ELF-1 (cell line): ENCODE measurements at regions not wholly inside any gene's neighbourhood (a gene's known extent, or its start where the extent isn't known, plus 50 kb on each side); places are given as distances from the start of the nearest gene placed in this dataset.
"Not testable (repeated sequence)": the region's sequence is repeated elsewhere in the genome, so short reads cannot be mapped to it uniquely, and the experiment has no call there.

Experiments used
- DNase-seq: peaks from one replicate; pipeline ENCODE4 v3.0.0-alpha.2; 2016; ENCODE audit warnings: low read depth, low spot score

GRCh38 chr13:58480061-58480460 is 848.5 kb downstream of the PCDH17 start:
- DNase-seq: no peak

- no peak for DNase-seq
These were observed 856.7 kb downstream of the PCDH17 start for GRCh38 chr13:58488251-58488650.

- DNase-seq: no peak
These were observed 864.1 kb downstream of the PCDH17 start for GRCh38 chr13:58495668-58496067.

DNA sequence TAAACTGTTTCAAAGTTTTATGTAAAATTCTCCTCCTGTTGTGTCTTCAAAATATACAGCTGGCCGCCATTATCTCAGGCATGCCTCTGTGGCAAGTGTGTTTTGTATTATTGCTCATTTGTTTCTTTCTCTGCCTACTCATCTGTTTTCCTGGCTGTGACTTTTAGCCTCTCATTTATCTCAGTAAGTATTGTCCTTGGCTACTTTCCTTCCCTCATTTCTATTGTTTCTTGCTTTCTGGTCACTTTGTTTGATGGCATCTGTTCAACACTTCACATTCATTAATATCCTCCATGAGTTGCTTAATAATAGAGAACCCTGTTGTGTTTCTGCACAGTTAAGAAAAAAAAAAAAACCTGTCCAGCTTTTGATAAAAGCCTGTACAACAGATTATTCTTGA is 869.4 kb downstream of the PCDH17 start:
- DNase-seq: no peak

DNA sequence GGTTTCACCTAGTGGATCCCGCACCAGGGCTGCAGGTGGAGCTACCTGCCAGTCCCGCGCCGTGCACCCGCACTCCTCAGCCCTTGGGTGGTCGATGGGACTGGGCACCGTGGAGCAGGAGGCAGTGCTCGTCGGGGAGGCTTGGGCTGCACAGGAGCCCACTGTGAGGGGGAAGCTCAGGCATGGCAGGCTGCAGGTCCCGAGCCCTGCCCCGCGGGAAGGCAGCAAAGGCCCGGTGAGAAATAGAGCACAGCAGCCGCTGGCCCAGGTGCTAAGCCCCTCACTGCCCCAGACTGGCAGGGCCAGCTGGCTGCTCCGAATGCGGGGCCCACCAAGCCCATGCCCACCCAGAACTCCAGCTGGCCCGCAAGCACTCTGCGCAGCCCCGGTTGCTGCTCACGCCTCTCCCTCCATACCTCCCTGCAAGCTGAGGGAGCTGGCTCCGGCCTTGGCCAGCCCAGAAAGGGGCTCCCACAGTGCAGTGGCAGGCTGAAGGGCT is 872.7 kb downstream of the PCDH17 start:
- not testable (repeated sequence) for DNase-seq

DNA sequence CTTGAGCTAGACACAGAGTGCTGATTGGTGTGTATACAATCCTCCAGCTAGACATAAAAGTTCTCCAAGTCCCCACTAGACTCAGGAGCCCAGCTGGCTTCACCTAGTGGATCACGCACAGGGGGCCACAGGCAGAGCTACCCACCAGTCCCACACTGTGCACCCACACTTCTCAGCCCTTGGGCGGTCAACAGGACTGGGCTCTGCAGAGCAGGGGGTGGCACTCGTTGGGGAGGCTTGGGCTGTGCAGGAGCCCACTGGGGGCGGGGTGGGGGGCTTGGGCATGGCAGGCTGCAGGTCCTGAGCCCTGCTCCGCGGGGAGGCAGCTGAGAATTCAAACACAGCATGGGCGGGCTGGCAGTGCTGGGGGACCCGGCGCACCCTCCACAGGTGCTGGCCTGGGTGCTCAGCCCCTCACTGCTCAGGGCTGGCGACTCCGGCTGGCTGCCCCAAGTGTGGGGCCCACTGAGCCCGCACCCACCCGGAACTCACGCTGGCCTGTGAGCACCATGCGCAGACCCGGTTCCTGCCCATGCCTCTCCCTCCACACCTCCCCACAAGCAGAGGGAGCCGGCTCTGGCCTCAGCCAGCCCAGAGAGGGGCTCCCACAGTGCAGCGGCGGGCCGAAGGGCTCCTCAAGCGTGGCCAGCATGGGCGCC is 873.8 kb downstream of the PCDH17 start:
- DNase-seq: not testable (repeated sequence)

GRCh38 chr13:58528351-58528750 is 896.8 kb downstream of the PCDH17 start:
- DNase-seq: no peak

GRCh38 chr13:58531614-58532013 is 900.1 kb downstream of the PCDH17 start:
- no peak for DNase-seq

DNA sequence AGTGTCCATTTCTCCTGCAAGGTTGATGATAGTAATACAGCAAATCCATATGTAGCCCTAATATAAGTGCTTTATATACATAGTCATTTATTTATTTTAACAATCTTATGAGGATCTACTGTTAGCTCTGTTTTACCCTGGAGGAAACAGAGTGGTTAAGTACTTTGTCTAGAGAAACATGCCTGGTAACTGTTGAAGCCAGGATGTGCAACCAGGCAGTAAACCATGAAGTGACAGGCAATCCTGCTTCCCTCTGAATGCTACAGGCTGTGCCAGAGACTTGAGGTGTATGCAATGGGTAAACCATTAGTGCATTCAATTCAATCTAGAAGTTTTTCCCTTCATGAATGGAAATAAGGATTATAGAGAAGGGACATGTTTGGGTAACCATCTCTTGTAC is 911.0 kb downstream of the PCDH17 start:
- no peak for DNase-seq

DNA sequence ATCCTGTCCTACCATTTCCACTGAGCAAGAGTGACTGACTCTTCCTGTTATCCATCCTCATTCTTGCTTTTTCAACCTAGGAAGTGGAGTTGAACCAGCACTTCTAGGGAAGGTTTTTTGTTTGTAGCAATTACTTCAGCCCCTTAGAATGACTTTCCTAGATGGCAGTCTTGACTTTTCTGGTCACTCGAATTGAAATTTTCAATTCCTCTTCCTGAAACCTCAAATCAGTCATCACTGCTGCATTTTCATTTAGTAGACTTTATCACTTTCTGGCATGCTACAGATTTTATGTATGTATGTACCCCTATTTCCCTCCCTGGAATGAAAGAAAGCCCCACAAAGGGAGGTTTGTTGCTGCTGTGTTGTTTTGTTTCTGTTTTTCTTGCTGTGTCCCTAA is 915.9 kb downstream of the PCDH17 start:
- no peak for DNase-seq

- no peak for DNase-seq
These were observed 934.6 kb downstream of the PCDH17 start for GRCh38 chr13:58566176-58566575.

DNA sequence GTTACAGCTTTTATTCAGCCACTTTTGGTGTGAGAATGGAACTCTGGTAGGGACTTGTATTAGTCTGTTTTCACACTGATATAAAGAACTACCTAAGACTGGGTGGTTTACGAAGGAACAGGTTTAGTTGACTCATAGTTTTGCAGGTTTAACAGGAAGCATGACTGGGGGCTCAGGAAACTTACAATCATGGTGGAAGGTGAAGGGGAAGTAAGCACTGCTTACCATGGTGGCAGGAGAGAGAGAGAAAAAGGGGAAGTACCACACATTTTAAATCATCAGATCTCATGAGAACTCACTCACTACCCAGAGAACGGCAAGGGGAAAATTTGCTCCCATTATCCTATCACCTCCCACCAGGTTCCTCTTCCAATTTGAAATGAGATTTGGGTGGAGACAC is 942.2 kb downstream of the PCDH17 start:
- no peak for DNase-seq

- no peak for DNase-seq
These were observed 943.2 kb downstream of the PCDH17 start for GRCh38 chr13:58574791-58575190.

GRCh38 chr13:58579468-58579867 is 947.9 kb downstream of the PCDH17 start:
- DNase-seq: no peak

DNA sequence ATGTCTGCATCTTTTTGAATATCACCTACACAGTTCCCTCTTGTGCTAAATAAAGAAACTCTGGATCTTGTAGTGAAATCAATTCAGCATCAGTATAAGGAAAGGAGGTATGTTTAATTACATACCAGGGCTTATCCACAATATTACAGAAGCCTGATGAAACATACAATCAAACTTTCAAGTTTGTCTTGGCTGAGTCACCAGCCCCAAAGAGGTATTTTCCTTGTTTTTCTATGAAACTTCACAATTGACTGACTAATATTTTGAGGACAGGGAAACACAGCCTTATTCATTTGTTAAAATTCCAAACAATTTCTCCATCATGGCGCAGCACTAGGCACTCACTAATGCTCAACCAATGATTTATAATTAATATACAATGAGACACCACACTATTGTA is 952.4 kb downstream of the PCDH17 start:
- DNase-seq: no peak

DNA sequence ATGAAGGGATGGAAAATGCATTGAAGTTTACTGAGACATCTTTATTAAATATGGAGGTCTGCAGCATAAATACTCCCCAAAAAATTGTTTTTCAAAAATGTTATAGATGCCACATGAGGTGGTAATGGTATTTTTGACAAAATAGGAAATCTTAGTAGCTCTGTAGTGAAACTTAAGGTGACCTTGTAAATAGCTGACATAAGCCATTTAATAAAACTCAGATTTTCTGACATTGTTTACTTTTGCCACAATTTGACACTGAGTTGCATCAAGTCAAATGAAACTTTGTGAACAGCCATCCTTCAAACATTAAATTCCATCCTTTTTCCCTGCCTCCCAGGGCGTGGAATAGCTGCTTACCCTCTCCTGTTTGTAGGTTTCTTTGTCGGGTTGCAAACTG is 953.1 kb downstream of the PCDH17 start:
- DNase-seq: no peak

GRCh38 chr13:58587183-58587582 is 955.6 kb downstream of the PCDH17 start:
- DNase-seq: no peak

DNA sequence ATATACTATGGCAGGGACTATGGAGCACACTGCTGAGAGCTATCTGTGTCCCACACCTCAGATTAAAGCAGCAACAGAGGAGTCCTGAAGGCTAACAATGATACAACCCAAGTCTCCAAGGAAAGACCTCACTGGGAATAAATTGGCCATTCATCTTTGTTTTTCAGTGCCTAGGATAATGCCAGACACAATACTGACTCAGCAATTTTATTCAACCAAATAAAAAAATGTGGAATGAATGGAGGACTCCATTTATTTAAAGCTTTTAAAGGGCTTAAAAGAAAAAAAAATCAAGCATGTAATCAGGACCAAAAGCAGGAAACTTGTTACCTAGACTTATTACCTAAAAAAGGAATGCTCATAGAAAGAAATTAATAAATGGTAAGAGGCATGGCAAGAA is 960.5 kb downstream of the PCDH17 start:
- no peak for DNase-seq

- DNase-seq: no peak
These were observed 961.2 kb downstream of the PCDH17 start for GRCh38 chr13:58592786-58593185.

DNA sequence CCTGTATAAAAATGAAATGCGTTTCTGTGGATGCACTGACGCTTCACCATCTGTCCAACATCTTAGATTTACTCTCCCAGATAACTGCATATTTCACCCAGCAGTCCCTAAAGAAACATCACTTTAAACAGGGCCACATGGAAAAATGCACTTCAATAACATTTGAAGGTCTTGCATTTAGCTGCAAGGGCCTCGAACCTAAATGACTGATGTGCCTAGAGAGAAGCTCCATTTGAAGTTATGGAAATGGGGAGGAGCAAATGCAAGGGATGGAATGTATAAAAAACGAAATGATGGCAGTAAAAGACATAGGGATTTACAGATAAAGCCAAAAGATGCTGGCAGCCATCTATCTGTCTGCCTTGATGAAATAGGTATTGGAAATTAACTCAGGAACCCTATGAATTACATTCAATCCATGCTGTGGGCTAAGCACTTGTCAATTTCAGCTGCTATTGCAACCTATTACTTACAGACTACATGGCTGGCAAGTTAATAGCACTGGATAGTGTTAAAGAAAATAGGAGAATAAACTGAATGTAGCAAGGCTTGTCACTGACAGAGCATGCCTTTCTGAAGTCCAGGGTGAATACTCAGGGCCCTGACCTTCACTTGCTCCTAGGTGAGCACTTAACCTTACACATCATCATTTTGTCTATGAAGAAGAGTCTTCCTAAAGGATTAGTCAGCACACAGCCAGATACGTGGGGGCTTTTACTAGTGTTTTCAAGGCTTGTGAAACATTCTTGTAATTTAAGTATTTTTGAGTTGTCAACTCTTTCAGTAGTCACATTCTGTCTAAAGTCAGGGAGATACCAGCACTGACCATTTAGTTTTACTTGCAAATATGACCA is 963.4 kb downstream of the PCDH17 start:
- DNase-seq: no peak

GRCh38 chr13:58597552-58597951 is 966.0 kb downstream of the PCDH17 start:
- DNase-seq: no peak

DNA sequence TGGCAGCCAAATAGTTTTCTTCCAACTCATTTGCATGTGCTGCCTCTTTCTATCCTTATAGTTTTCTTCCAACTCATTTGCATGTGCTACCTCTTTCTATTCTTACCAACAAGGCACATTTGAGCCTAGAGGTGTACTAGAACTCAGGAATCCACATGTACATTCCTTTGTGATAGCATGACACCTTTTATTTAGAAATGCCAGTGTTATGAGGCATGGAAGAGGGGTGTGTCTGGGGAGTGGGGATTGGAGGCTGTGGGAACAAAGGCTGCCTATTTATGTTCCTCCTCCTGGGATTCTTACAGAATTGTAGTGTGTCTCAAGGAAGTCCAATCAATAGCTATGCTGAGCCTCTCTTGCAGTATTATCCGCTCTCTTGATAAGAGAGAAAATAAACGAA is 966.7 kb downstream of the PCDH17 start:
- no peak for DNase-seq

GRCh38 chr13:58611117-58611516 is 979.6 kb downstream of the PCDH17 start:
- no peak for DNase-seq
